Kidney (tissue), 13 donors: ENCODE measurements at regions not wholly inside any gene's neighbourhood (a gene's known extent, or its start where the extent isn't known, plus 50 kb on each side); places are given as distances from the start of the nearest gene placed in this dataset.

Experiments
- DNase-seq, 5 donors: peaks; one replicate each; pipeline ENCODE4 v3.0.0-alpha.2; 2013 to 2020
- FAIRE-seq: peaks from 2 replicates; lab custom pipeline; 2012; peaks lifted over from hg19 to GRCh38; lab: Jason Lieb, UNC
- H3K27ac ChIP-seq, 2 donors: one replicate each; pipeline ENCODE4 v1.7.0; 2013; ENCODE audit warnings: low read depth in 2 of 2, low read length in 2 of 2, inconsistent platforms in 1 of 2
- H3K27me3 ChIP-seq: one replicate; pipeline ENCODE4 v1.7.1; 2013; ENCODE audit warnings: low read length, inconsistent platforms; ENCODE audit not compliant: control insufficient read depth, insufficient read depth
- H3K36me3 ChIP-seq, 3 donors: one replicate each; pipeline versions ENCODE4 v1.7.0 to v1.7.1; 2013; ENCODE audit warnings: low read length in 3 of 3, control low read depth in 1 of 3, inconsistent platforms in 1 of 3; ENCODE audit not compliant: insufficient read depth in 3 of 3, control insufficient read depth in 2 of 3
- H3K4me1 ChIP-seq, 3 donors: one replicate each; pipeline versions ENCODE4 v1.7.0 to v1.7.1; 2013; ENCODE audit warnings: low read length in 3 of 3, inconsistent platforms in 1 of 3, low read depth in 1 of 3; ENCODE audit not compliant: control insufficient read depth in 2 of 3, insufficient read depth in 2 of 3
- H3K4me3 ChIP-seq, 3 donors: one replicate each; pipeline versions ENCODE4 v1.7.0 to v1.8.1; 2013; ENCODE audit warnings: low read length in 3 of 3, control low read depth in 1 of 3, inconsistent platforms in 1 of 3
- H3K9ac ChIP-seq, 3 donors: one replicate each; pipeline versions ENCODE4 v1.7.0 to v1.7.1; 2013; ENCODE audit warnings: low read length in 3 of 3, control low read depth in 1 of 3, inconsistent platforms in 1 of 3
- H3K9me3 ChIP-seq, 3 donors: one replicate each; pipeline versions ENCODE4 v1.7.0 to v1.7.1; 2013; ENCODE audit warnings: low read length in 3 of 3, control low read depth in 1 of 3, inconsistent platforms in 1 of 3; ENCODE audit not compliant: control insufficient read depth in 2 of 3, insufficient read depth in 1 of 3
- intact Hi-C: fragments of 100-400 bp; cut with DNase I; formaldehyde crosslinking; loops from one replicate; pipeline ENCODE4 v1.11.1; 2022
- TF ChIP-seq, protein P1 (sequence below): IDR thresholded peaks from 3 replicates; pipeline ENCODE4 v1.5.1; 2012; ENCODE audit warnings: mild to moderate bottlenecking, moderate library complexity, borderline replicate concordance; ENCODE audit not compliant: insufficient read depth; ENCODE audit errors: extremely low read depth
- donor health status: control.
- donor health status: control.
- donor health status: control.
- donor health status: control.
- donor health status: control.
- donor health status: DM: yes; HTN: yes; CAD: no.
- donor health status: Normal renal cell carcinoma (clear cell type).

DNA sequence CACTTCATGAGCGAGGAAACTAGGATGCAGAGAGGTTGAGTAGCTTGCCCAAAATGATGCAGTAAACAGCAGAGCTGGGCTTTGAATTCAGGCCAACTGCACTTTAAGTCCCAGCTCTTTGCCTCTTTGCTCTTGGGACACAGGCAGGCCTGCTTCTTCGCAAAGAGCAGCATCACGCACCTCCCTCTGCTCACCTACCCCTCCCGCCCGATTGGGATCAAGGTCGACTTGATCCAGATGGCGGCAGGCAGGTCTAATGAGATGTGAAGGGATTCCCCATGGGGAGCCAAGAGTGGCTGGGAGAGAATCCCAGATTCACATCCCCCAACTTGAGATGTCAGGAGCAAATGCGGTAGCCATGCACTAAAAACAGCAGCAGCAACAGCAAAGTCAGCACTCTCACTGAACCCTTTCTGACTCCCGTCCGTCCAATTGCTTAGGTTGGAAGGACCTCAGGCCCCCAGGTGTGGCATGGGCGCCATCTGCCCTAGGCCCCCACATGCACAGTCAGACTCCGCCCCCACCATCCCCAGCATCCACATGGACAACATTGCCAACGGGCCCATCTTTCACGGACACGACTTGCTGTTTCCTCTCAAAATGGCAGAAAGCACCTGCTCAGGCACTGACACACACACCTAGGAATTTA, 84.3 kb upstream of the MAP4K4 start:
- Histone ChIP-seq H3K27me3 (no peaks in the 10 kb centered on the region), H3K4me1 (no peaks in the 10 kb centered on the region), H3K27ac (no peak overlapping the region), H3K36me3 (no peaks in the 10 kb centered on the region), H3K9ac (no peak overlapping the region), H3K4me3 (no peak overlapping the region), H3K9me3 (no peaks in the 10 kb centered on the region)
- FAIRE-seq (no peak), DNase-seq (no peak)
- TF ChIP-seq, protein P1, sequence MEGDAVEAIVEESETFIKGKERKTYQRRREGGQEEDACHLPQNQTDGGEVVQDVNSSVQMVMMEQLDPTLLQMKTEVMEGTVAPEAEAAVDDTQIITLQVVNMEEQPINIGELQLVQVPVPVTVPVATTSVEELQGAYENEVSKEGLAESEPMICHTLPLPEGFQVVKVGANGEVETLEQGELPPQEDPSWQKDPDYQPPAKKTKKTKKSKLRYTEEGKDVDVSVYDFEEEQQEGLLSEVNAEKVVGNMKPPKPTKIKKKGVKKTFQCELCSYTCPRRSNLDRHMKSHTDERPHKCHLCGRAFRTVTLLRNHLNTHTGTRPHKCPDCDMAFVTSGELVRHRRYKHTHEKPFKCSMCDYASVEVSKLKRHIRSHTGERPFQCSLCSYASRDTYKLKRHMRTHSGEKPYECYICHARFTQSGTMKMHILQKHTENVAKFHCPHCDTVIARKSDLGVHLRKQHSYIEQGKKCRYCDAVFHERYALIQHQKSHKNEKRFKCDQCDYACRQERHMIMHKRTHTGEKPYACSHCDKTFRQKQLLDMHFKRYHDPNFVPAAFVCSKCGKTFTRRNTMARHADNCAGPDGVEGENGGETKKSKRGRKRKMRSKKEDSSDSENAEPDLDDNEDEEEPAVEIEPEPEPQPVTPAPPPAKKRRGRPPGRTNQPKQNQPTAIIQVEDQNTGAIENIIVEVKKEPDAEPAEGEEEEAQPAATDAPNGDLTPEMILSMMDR: no peak
- intact Hi-C loops: no loop called here

DNA sequence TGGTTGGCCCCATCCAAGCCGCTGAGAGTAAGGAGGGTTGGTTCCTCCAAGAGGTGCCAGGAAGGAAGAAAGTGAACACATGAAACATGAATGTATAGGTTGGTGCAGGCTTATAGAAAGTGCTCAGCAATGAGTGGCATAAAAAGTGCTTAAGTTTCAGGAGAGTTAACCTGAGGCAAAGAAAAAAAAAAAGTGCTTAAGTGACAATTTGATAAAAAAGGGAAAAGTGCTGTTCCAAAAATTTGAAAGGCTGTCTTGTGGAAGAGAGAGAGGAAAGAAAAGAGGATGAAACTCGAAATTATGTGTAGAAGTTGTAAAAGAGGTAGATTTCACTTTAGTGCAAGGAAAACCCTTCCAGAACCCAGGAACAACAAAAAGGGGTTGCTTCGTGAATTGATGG, 85.5 kb upstream of the MAP4K4 start:
- H3K9me3 ChIP-seq: no peaks in the 10 kb centered on the region
- intact Hi-C loops: no loop called here
- no peaks in the 10 kb centered on the region for H3K27me3 ChIP-seq
- H3K4me1 ChIP-seq: no peaks in the 10 kb centered on the region
- H3K36me3 ChIP-seq: no peaks in the 10 kb centered on the region
- TF ChIP-seq, protein P1: no peak
- H3K27ac ChIP-seq: no peak overlapping the region
- H3K9ac ChIP-seq: no peak overlapping the region
- DNase-seq (no peak), FAIRE-seq (no peak)
- H3K4me3 ChIP-seq: no peak overlapping the region

DNA sequence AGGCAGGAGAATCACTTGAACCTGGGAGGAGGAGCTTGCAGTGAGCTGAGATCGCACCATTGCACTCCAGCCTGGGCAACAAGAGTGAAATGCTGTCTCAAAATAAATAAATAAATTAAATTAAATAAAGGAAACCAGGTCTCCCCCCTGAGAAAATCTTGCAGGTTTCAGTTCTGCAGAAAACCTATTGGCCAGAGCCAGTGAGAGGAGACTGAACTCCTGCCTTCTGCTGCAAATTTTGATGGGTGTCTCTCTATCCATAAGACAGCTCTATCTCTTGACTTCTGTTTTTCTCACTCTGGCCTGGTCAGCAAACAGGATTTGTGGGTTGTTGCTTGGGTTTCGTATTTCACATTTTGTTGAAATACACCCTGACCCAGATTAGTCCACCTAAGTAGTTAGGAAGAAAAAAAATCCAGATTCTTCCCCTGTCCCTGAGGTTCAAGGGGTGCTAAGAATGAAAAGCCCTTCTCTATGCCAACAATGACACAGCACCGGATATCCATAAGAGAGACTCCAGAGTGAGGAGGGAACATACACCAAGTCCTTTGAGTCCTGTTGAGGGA, 86.7 kb upstream of the MAP4K4 start:
- Histone ChIP-seq H3K27me3 (no peaks in the 10 kb centered on the region), H3K9ac (no peak overlapping the region), H3K4me3 (no peak overlapping the region), H3K27ac (no peak overlapping the region), H3K4me1 (no peaks in the 10 kb centered on the region), H3K36me3 (no peaks in the 10 kb centered on the region), H3K9me3 (peaks cover 0 to 4% (median 0%) of the 10 kb centered on the region in 3 donors)
- intact Hi-C loops: no loop called here
- TF ChIP-seq, protein P1: no peak
- DNase-seq (no peak), FAIRE-seq (no peak)

DNA sequence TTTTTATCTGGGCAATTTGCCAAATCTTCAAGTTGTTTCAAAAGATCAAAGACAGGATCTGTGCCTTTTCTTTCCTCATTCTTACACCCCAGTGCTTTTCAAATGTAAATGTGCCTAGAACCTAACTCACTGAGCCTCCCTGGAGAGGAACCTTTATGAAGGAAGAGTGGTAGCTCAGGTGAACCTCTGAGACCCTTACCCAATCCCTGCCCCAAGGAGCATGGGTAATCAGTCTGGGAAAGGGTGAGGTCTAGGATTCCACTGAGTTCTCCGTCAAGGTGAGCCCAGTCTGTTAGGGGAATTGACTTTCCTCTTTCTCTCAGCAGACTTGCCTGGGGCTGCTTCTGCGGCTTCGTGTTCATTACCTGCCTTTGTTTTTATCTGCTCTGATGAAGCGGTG, 88.1 kb upstream of the MAP4K4 start:
- Histone ChIP-seq H3K9ac (no peak overlapping the region), H3K4me3 (no peak overlapping the region), H3K9me3 (peaks cover 0 to 4% (median 0%) of the 10 kb centered on the region in 3 donors), H3K27me3 (no peaks in the 10 kb centered on the region), H3K27ac (no peak overlapping the region), H3K36me3 (no peaks in the 10 kb centered on the region), H3K4me1 (no peaks in the 10 kb centered on the region)
- DNase-seq (no peak), FAIRE-seq (no peak)
- TF ChIP-seq, protein P1: no peak
- intact Hi-C loops: no loop called here
